ENCODE measurements at regions not wholly inside any gene's neighbourhood (a gene's known extent, or its start where the extent isn't known, plus 50 kb on each side); places are given as distances from the start of the nearest gene placed in this dataset.

DNA sequence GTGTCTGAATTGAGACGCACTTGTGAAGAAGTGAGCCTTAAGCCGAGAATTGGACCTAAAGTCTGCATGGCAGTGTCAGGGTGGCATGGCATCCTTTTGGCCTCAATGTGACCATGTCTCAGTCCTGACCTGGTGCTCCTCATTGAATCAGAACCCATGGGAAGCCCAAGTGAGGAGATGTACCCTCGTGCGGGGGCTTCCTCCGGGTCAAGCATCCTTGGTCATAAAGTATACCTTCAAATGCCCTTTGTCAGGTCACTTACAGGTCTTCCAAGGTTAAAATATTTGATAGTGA lies 202.2 kb downstream of the GADD45G start:
- Mint-ChIP-seq H3K4me1 (ENCODE audit: unreplicated experiment) (peaks cover 42% of the 10 kb centered on the region), H3K36me3 (ENCODE audit: low read depth, unreplicated experiment) (no peaks in the 10 kb centered on the region), H3K4me3 (ENCODE audit: unreplicated experiment) (no peak overlapping the region), H3K27ac (ENCODE audit: unreplicated experiment) (no peak overlapping the region), H3K9me3 (ENCODE audit: unreplicated experiment) (no peaks in the 10 kb centered on the region), H3K27me3 (ENCODE audit: unreplicated experiment) (peaks cover 2% of the 10 kb centered on the region)
- DNase-seq (ENCODE audit: low spot score): no peak
- TF ChIP-seq, protein P1, sequence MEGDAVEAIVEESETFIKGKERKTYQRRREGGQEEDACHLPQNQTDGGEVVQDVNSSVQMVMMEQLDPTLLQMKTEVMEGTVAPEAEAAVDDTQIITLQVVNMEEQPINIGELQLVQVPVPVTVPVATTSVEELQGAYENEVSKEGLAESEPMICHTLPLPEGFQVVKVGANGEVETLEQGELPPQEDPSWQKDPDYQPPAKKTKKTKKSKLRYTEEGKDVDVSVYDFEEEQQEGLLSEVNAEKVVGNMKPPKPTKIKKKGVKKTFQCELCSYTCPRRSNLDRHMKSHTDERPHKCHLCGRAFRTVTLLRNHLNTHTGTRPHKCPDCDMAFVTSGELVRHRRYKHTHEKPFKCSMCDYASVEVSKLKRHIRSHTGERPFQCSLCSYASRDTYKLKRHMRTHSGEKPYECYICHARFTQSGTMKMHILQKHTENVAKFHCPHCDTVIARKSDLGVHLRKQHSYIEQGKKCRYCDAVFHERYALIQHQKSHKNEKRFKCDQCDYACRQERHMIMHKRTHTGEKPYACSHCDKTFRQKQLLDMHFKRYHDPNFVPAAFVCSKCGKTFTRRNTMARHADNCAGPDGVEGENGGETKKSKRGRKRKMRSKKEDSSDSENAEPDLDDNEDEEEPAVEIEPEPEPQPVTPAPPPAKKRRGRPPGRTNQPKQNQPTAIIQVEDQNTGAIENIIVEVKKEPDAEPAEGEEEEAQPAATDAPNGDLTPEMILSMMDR (IDR thresholded peaks at IDR 0.05; ENCODE audit: unreplicated experiment): no peak

DNA sequence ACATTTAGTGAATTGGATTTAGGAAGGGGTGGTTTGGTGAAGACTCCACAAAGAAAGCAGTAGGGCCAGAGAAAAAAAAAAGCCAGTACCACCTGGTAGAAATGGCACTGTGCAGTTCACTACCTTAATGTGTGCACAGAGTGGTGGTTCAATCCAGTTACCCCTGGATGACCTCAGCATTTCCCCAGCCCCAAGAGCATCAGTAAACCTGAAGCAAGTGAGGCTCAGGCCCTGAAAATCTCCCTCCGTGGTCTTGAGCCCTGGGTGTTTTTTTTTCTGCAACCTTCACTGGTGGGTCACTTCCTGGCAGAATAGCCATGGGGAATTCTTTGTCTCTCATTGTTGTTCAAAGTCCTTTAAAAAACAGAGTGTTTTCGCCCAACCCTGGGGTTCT lies 202.9 kb downstream of the GADD45G start:
- Mint-ChIP-seq H3K4me1 (ENCODE audit: unreplicated experiment) (peaks cover 42% of the 10 kb centered on the region), H3K9me3 (ENCODE audit: unreplicated experiment) (no peaks in the 10 kb centered on the region), H3K4me3 (ENCODE audit: unreplicated experiment) (no peak overlapping the region), H3K27me3 (ENCODE audit: unreplicated experiment) (peaks cover 2% of the 10 kb centered on the region), H3K27ac (ENCODE audit: unreplicated experiment) (no peak overlapping the region), H3K36me3 (ENCODE audit: low read depth, unreplicated experiment) (no peaks in the 10 kb centered on the region)
- DNase-seq (ENCODE audit: low spot score): no peak
- TF ChIP-seq, protein P1 (IDR thresholded peaks at IDR 0.05; ENCODE audit: unreplicated experiment): no peak

DNA sequence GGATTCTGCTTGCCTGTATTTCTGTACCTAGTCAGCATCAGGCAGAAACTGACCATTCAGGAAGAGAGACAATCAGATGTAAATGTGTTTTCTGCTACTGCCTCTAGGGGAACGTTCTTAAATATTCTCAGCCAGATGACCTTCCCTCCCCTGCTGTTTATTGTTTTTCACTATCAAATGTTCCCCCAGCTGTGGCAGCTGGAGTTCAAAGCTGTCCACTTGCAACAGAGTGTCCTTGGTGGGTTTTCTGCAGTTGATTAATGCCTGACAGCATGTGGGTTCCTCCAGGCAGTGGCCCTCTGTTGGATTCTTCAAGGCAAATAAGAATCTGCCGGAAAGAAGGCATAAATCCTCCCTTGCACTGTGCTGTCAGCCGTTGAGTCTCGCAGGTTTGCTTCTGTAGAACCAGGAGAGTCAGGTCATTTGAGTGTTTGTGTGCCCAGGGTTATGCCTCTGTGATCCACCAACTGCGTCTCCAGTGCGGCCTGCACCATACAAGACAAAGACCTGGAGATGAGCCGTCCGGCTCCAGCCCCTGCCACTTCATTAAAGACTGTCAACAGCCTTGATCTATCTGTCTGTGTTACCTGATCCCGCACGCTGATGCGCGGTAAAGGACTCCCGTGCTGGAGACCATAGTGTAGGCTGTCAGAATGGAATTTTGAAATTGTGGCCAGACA lies 203.4 kb downstream of the GADD45G start:
- no peak overlapping the region for H3K4me3 Mint-ChIP-seq (ENCODE audit: unreplicated experiment)
- H3K27me3 Mint-ChIP-seq (ENCODE audit: unreplicated experiment): peaks cover 2% of the 10 kb centered on the region
- H3K4me1 Mint-ChIP-seq (ENCODE audit: unreplicated experiment): peaks cover 42% of the 10 kb centered on the region
- TF ChIP-seq, protein P1 (IDR thresholded peaks at IDR 0.05; ENCODE audit: unreplicated experiment): no peak
- no peaks in the 10 kb centered on the region for H3K36me3 Mint-ChIP-seq (ENCODE audit: low read depth, unreplicated experiment)
- no peak overlapping the region for H3K27ac Mint-ChIP-seq (ENCODE audit: unreplicated experiment)
- H3K9me3 Mint-ChIP-seq (ENCODE audit: unreplicated experiment): no peaks in the 10 kb centered on the region
- DNase-seq (ENCODE audit: low spot score): no peak

DNA sequence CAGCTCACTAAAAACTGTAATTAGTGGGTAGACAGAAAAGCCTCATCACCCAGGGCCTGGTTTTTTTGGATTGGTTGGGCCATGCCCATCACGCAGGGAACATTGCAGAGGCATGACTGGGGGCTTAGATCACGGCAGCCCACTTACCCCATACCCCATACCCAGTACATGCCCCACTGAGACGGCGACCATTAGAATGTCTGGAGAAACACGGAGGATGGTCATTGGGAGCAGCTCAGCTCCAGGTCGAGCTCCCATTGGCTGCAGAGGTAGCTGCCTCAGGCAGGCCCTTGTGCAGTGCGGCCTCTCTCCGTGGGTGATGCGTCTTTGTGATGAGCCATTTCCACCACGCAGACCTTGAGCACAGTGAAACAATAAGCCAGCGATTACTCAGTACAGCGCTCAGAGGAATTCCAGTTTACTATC lies 204.0 kb downstream of the GADD45G start:
- TF ChIP-seq, protein P1 (IDR thresholded peaks at IDR 0.05; ENCODE audit: unreplicated experiment): no peak
- no peak overlapping the region for H3K4me3 Mint-ChIP-seq (ENCODE audit: unreplicated experiment)
- no peak for DNase-seq (ENCODE audit: low spot score)
- H3K27ac Mint-ChIP-seq (ENCODE audit: unreplicated experiment): no peak overlapping the region
- no peaks in the 10 kb centered on the region for H3K36me3 Mint-ChIP-seq (ENCODE audit: low read depth, unreplicated experiment)
- H3K4me1 Mint-ChIP-seq (ENCODE audit: unreplicated experiment): peaks cover 42% of the 10 kb centered on the region
- peaks cover 2% of the 10 kb centered on the region for H3K27me3 Mint-ChIP-seq (ENCODE audit: unreplicated experiment)
- no peaks in the 10 kb centered on the region for H3K9me3 Mint-ChIP-seq (ENCODE audit: unreplicated experiment)

DNA sequence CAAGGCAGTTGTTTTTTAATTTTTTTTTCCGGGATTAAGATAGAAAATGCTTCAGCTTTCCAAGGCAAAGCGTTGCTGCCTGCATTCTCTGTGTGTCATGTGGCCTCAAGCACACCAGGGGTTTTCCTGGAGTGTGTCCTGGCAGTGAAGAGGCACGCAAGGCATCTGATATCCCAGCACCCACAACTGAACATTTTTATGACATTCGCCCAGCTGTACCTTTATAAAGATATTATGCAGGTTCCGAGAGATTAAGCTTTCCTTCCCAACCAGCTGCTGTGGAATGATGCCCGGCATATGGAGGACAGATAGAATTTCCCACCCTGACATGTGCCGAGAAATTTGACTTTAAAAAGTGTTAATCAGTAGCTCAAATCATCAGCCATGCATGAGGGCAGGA lies 205.6 kb downstream of the GADD45G start:
- TF ChIP-seq, protein P1 (IDR thresholded peaks at IDR 0.05; ENCODE audit: unreplicated experiment): no peak
- Mint-ChIP-seq H3K4me3 (ENCODE audit: unreplicated experiment) (no peak overlapping the region), H3K27ac (ENCODE audit: unreplicated experiment) (no peak overlapping the region), H3K9me3 (ENCODE audit: unreplicated experiment) (no peaks in the 10 kb centered on the region), H3K27me3 (ENCODE audit: unreplicated experiment) (peaks cover 2% of the 10 kb centered on the region), H3K36me3 (ENCODE audit: low read depth, unreplicated experiment) (no peaks in the 10 kb centered on the region), H3K4me1 (ENCODE audit: unreplicated experiment) (peaks cover 44% of the 10 kb centered on the region)
- no peak for DNase-seq (ENCODE audit: low spot score)

All from endothelial cell (in vitro differentiated cells).